DMS153 treated with DMSO at 0.1 percent for 48 hours (cell line): ENCODE measurements at regions not wholly inside any gene's neighbourhood (a gene's known extent, or its start where the extent isn't known, plus 50 kb on each side); places are given as distances from the start of the nearest gene placed in this dataset.
"Not testable (repeated sequence)": the region's sequence is repeated elsewhere in the genome, so short reads cannot be mapped to it uniquely, and the experiment has no call there.

Source experiments
- DNase-seq: peaks from one replicate; lab custom pipeline; 2025; ENCODE audit not compliant: unreplicated experiment; lab: John Stamatoyannopoulos, UW

- no peak for DNase-seq
Measured at GRCh38 chr1:193905288-193906085, 719.1 kb upstream of the B3GALT2 start.

GRCh38 chr1:193891788-193892187 is 705.4 kb upstream of the B3GALT2 start:
- DNase-seq = no peak

DNA sequence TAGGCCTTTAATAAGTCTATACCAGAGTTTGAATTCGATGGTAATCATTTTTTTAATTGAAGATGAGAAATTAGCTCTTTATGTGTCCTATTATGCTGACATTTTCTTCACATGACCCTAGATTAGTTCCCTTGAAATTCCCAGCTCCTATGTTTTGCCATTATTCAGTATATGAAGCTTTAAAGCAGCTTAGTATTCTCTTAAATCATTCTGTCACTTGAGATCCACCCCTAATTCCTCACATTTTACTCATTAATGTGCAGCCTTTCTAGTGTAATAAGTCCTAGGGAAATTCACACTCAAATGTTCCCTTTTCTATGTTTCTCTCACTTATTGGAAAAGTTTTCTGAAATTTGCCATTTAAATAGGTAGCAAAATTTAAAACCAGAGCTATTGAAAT is 704.5 kb upstream of the B3GALT2 start:
- DNase-seq = no peak

DNA sequence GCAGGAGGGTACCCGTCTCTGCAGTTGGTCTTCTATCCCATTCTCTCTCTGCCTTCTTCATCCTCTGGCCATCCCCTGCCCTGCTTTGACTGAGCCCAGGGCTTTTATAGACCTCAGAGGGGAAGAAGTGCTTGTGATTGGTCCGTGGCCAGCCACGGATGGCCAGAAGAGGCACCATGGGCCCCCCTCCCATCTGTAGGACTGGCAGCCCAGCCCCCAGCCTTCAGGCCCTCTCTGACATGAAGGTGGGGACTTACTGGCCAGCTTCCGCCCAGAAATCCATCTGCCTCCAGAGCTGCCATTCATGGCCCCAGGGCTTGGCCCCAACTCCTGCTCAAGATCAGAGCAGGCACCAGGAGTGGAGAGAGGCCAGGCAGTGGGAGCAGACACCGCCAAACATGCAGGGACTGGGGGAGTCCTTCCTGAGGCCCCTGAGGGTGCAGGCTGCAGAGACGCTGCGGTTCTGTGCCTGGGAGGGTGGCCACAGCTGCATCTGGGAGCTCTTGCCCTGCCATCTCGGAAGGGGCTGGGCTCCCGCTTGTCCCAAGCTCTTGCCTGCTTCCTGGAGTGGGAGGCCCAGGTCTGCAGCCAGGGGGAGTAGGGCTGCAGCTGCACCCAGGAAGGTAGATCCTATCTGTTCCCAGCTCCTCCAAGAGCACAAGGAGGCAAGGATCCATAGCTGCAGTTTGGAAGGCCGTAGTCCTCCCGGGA is 698.6 kb upstream of the B3GALT2 start:
- no peak for DNase-seq

DNA sequence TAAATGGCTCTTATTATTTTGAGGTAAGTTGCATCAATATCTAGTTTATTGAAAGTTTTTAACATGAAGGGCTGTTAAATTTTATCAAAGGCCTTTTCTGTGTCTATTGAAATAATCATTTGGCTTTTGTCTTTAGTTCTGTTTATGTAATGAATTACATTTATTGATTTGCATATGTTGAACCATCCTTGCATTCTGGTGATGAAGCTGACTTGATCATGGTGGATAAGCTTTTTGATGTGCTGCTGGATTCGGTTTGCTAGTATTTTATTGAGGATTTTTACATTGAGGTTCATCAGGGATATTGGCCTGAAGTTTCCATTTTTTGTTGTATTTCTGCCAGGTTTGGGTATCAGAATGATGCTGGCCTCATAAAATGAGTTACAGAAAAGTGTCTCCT is 691.5 kb upstream of the B3GALT2 start:
- not testable (repeated sequence) for DNase-seq

GRCh38 chr1:193868425-193868824 is 682.0 kb upstream of the B3GALT2 start:
- DNase-seq = no peak

DNA sequence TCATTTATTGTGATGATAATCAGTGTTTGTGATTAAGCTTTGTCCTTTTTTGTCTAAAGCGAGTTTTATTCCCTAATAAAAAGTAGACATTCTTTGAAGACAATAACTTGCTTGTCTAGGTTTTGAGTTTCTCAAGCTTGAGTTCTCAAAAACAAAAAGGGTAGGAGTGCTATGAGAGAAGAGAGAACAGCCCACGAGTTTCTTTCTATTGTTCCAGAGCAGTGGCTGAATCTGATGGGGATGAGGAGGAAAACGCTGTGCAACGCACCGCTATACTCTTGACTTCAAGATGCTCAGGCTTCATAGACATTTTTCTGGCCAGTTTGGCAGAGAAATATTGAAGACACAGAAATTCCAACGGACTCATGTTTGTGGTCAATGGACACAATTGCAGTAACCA is 669.8 kb upstream of the B3GALT2 start:
- DNase-seq = no peak

DNA sequence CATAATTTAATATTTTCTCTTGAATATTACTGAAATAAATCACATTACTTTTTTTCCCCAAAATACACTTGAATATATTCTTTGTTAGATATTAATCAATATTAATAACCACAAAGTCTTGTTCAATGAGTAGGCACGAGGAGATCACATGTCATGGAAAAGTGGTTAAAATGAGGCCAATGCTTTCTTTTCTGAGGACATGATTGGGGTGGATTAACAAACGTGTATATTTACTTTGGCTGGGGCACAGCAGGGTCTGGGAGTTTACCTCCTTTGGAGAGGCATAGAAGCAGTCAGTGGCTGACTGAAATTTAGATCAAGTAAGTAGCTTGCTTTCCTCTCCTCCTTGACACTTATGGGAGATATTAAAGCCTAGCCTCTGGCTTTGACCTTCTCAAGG is 664.3 kb upstream of the B3GALT2 start:
- no peak for DNase-seq

DNA sequence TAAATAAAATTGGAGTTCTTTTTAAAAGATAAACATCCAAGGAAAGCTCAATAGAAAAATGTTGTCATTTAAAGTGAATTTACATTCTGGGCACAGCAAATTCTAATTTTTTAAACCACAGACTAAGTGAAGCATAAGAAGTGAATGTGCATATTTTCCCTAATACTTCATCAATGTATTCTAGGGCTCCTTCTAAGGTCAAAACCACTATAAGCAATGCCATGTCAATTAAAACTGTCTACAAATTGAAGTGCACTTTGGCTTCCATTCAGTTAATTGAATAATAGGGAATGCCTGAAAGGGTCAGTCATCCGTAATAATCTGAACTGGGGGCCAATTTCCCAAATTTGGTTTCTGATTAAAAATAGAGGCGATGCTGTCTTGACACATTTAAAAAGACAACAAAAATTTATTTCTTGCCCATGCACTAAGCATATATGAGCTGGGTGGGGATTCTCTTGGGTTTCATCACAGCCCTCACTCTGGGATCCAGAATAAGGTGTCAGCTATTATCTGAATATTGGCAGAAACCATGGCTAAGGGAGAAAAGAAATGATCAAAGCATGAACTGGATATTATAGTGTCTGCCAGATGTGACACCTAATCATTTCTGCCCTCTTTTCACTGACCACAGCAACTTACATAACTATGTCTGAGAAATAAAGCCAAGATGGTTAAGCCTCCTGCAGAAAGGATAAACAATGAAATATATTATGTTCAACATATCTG is 660.6 kb upstream of the B3GALT2 start:
- DNase-seq = no peak

GRCh38 chr1:193846411-193846810 is 660.0 kb upstream of the B3GALT2 start:
- DNase-seq = no peak

DNA sequence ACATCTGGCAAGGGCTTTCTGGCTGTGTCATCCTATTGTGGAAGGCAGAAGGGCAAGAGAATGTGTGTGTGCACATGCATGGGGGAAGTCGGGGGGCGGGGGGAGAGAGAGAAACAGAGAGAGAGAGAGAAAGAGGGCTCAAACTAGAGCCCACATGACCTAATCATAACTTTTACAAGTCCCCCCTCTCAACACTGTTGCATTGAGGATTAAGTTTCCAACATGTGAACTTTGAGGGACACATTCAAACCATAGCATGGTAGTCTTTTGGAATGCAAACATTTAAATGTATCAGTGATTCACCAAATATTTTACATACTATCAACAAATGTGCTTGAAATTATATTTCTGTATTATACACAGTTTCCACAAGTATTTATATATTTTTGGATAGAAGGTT is 655.4 kb upstream of the B3GALT2 start:
- no peak for DNase-seq

- DNase-seq = no peak
Measured at GRCh38 chr1:193831465-193831864, 645.1 kb upstream of the B3GALT2 start.

DNA sequence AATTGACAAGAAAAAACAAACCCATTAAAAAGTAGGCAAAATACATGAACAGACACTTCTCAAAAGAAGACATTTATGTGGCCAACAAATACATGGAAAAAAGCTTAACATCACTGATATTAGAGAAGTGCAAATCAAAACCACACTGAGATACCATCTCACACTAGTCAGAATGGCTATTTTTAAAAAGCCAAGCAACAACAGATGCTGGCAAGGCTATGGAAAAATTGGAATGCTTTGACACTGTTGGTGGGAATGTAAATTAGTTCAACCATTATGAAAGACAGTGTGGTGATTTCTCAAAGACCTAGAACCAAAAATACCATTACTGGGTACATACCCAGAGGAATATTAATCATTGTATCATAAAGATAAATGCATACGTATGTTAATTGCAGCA is 641.1 kb upstream of the B3GALT2 start:
- DNase-seq = no peak

DNA sequence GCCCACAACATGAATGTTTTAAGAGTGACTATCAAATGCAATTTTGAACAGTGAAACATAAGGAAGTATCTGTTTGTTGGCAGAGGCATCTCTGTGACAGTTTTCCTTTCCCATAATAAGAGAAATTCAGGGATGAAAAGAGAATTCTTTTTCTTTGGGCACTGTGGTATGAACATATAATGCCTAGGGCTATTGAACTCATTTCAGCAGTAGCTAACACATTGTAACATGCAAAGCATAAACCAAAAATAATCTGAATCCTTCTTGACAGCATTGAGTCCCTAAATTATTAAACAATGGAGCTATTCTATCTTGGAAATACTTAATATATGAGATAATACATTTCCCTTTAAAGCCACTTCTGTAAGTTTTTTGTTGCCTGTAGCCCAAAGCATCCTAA is 633.0 kb upstream of the B3GALT2 start:
- no peak for DNase-seq

- no peak for DNase-seq
Measured at GRCh38 chr1:193807208-193807607, 620.8 kb upstream of the B3GALT2 start.

- no peak for DNase-seq
Measured at GRCh38 chr1:193806079-193807048, 620.0 kb upstream of the B3GALT2 start.

DNA sequence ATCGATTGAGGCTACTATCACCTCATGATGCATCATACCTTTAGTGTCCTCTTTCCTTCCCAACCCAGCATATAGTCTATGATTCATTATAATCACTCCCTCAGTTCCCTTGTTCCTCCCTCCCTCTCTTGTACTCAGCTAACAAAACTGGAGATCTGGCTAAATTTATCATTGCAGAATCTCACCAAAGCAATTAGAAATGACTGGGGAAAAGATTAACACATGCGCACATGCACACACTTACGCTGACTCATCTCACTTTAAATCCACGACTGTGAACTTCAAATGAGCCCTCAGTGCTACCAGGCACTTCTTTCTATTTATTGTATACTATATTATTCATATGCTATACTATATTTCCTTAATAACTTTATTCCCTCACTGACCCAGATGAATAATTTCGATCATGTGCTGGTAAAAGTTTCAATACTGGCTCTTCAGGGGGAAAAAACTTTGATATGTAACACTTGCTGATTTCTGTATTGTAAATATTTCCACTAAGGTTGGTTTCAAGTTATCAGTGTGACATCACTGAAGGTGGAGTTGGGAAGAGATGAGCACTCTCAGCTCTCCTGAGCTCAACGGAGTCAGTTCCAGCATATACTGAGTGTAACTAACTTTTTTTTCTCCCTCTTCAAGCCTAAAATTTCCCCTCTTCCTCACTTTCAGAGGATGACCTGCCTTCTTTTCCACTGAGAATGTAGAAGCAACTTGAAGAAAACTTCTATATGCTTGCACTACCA is 613.7 kb upstream of the B3GALT2 start:
- DNase-seq = no peak

- DNase-seq = no peak
Measured at GRCh38 chr1:193799371-193799770, 613.0 kb upstream of the B3GALT2 start.

DNA sequence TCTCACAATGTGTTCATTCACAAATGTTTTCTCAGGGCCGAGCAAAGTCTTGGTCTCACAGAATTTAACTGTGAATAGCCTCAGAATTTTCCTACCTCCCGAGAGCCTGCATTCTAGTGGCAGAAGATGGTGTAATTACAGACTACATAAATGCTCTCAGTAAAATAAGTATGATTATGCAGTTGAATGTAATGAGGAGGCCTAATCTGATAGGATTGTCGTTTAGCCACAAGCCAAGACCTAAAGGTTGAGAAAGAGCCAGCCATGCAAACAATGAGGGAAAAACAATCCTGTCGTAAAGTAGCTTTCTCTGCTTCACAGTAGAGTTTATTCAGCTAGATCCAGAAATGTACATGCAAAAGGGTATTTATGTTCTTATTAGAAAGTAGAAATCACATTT is 607.8 kb upstream of the B3GALT2 start:
- DNase-seq = no peak

GRCh38 chr1:193791746-193792145 is 605.3 kb upstream of the B3GALT2 start:
- no peak for DNase-seq
